ENCODE measurements at regions not wholly inside any gene's neighbourhood (a gene's known extent, or its start where the extent isn't known, plus 50 kb on each side); places are given as distances from the start of the nearest gene placed in this dataset.
A peak's percentile ranks its signal among the peaks of the same experiment; 100 is the strongest.

DNA sequence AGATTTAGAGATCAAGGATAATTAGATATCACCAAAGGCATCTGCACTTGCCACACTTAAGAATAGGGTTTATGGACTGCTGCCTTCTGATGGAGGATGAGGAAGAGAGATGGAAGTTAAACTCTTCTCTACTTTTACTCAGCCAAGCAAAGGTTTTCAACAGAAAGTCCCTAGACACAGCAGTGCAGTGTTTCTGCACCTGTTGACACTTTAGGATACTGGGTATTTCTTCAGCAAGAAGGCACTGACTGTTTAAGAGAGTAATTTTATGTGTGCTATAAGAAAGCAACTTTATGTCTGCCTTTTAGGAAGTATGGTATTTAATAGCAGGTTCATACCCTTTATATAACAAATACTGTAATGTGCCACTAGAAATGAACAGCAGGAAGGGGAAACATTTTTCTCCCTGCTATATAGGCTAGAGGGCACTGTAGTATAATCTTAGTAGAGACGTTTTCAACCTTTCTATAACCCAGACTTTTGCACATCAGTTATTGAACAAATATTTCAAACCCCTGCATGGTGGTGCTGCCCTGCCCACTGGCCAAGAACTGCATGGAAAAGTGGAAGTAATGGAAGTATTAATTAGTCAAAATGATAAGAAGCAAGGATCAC lies 225.0 kb upstream of the GRIP1 start:
- DNase-seq (ENCODE audit: extremely low read depth in 1 of 2, low read depth in 1 of 2), result no peak

DNA sequence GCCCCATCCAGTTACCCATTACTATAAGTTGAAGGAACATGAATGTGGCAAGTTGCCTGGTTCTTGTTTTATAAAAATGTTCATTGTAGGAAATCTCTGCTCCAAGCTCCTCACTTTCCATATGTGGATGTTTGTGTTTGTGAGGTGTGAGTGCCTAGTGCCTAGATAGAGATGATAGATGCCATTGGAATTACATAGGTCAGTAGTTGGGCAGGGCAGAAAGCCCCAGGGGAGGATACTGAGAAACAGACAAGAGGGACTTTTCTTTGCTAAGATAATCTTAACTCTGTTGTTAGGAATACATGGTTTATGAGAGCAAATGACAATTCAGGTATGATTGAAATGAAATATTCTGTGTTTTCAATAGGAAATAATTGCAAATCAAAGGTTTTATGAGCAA lies 226.3 kb upstream of the GRIP1 start:
- no peak for DNase-seq (ENCODE audit: extremely low read depth in 1 of 2, low read depth in 1 of 2)

DNA sequence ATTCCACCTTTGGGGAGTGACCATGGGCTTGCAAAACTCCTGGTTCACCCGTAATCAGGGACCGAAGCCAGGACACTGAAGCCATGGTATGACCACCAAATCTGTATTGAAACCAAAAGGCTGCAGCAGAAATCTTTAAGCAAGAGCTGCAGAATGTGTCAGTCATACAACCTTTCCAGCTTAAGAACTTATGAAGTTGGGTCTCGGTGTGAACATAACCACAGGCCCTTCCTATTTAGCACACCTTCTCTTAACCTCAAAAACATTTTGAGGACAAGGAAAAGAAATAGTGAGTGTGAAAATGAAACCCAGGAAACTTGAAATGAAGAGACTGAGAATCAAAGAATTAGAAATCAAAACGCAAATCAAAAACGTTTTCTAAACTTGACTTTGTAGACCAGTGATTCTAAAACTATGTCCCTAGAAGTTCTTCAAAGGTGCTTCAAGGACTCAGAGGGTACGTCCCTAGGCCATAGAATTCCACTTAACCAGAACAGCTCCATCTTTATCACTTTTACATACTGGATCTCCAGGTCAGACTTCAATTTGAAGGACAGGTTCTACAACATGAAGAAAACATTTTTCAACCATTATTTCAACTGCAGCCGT lies 231.6 kb upstream of the GRIP1 start:
- no peak for DNase-seq (ENCODE audit: extremely low read depth in 1 of 2, low read depth in 1 of 2)

DNA sequence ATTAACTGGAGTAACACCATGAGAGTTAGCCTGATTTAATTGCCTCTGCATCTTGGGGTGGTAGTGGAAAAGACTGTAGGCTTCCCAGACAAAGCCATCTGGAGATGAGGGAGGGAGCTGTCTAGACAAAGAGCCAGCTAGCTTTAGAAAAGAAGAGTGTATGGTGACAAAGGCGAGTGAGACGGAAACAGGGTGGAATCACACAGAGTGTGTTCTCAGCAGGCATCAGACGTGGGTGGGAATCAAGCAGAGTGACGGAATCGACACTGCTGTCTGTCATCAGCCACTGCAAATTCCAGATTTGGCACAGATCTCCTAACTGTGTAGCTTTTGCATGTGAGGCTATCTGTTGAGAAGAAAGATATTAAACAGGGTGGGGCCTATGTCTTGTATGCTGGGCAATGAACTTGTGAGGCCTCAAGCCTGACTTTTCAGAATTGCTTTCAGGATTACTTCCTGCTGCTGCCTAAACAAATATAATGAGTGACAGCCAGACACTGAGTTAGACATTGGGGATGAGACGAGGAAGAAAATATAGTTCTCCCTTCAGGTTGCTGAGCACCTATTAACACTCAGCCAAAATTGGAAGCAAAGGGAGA lies 236.5 kb upstream of the GRIP1 start:
- no peak for DNase-seq (ENCODE audit: extremely low read depth in 1 of 2, low read depth in 1 of 2)

DNA sequence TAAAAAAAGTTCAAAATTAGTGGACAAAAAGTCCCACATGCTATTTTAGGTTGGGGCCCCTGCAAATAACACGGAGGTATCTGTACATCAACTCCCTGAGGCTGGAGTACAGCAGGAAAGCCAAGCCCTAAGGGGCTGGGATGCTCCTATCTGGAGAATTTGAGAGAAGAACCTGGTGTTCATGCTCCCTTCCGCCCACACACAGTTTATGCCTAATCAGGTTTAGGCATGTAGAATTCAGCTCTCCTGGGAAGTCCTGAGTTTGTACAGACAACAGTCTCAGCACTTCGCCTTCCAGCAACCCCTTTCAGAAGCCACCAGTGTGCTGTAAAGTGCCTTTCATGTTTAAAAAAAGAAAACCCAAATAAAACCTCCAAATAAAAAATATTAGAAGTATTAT lies 237.3 kb upstream of the GRIP1 start:
- no peak for DNase-seq (ENCODE audit: extremely low read depth in 1 of 2, low read depth in 1 of 2)

DNA sequence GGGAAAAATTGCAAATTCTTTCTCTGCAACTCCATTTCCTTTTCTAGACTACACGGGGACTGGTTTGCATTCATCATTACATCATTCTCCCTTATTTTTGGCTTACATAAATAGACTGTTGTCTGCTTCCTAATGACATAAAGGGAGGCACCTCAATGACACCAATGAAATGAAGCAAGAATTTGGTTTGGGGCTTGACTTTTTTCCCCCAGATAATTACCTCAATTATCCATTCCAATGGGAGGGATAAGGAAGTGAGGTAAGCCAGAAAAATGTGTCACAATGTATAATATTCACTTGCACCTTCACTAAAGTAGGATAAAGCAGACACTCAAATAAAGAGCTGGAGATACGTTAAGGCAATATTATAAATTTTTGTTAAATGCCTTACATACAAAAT lies 240.6 kb upstream of the GRIP1 start:
- DNase-seq (ENCODE audit: extremely low read depth in 1 of 2, low read depth in 1 of 2), result no peak

DNA sequence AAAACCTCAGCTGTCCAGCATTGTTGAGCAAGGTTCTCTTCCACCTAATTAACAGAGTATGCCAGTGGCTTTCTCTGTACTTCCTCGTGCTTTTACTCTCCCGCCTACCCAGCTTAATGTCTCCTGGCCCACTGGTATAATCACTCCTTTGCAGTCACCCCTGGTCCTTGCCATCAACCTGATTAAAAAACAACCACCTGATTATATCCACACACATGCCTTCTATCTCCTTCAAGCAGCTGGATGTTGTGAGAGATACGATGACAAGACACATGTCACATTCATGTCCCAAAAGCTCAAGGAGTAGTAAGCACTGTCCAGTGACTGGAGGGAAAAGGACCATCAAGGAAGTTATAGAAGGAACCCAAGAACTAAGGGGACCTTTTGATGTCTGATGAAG lies 241.3 kb upstream of the GRIP1 start:
- DNase-seq (ENCODE audit: extremely low read depth in 1 of 2, low read depth in 1 of 2), result no peak

DNA sequence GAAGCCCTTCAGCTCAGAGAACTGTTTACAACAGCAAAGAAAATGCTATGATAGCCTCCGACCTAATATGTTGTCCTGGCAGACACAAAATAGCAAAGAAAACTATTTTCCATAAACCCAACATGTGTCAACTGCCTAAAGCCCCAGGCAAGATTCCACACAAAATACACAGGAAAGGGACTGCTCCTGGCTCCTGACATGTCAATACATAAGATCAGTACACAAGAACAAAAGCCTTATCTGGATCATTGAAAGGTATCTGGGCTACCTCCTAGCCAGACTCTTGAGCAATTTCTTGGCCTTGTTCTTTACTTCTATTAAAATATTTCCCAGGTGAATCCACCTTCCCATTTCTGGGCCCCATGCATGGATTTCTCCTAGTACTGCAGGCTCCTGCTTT lies 242.3 kb upstream of the GRIP1 start:
- DNase-seq (ENCODE audit: extremely low read depth in 1 of 2, low read depth in 1 of 2), result no peak

DNA sequence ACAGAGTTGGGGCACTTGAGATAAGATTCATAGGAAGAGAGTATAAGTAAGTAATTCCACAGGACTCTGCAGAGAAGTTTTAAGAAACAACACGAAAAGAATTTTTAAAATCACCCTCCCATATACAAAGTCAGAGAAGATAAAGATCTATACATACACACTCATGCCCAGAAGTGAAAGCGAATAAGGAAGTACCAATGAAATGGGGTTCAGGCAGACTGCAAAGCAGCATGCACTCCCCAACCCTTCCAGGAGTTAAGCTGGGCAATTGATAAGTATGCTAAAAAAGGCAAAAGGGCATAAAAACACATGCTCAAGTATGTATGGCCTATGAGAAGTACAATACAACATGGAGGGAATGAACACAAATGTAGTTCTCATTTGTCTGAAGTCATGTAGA lies 246.2 kb upstream of the GRIP1 start:
- DNase-seq (ENCODE audit: extremely low read depth in 1 of 2, low read depth in 1 of 2), result no peak

DNA sequence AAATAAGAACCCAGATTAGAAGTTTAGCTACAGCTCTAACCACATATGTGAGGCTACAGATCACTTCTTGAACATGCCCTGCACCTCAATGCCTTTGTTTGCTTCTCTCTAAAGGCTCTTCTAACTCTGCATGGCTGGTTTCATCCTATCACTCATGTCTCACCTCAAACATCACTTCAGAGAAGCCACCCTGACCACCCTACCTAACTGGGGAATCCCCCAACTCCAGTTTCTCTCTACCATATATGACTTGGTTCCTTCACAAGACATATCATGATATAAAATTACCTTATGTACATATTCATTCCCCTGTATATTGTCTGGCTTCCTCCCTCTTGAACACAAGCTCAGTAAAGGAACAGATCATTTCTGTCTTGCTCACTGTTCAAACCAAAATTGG lies 250.2 kb upstream of the GRIP1 start:
- peak in 1 of 2 donors; percentile 31 for DNase-seq (ENCODE audit: extremely low read depth in 1 of 2, low read depth in 1 of 2)

DNA sequence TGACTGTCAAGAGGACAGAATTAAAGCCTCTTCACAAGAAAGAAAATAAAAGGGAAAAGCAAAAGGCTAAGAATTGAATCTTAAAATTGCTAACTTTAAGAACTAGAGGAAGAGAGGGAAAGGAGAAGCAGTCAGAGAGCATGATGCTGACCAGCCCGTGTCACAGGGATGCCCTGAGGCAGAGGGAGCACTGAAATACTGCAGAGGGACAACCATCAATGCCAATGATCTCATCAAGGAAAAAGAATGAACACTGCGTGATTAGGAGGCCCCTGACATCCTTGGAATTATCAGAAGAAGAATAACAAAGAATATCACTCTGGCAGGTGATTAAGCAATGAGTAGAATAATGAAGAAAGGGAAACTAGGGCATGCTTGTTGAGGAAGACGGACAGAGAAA lies 252.2 kb upstream of the GRIP1 start:
- no peak for DNase-seq (ENCODE audit: extremely low read depth in 1 of 2, low read depth in 1 of 2)

DNA sequence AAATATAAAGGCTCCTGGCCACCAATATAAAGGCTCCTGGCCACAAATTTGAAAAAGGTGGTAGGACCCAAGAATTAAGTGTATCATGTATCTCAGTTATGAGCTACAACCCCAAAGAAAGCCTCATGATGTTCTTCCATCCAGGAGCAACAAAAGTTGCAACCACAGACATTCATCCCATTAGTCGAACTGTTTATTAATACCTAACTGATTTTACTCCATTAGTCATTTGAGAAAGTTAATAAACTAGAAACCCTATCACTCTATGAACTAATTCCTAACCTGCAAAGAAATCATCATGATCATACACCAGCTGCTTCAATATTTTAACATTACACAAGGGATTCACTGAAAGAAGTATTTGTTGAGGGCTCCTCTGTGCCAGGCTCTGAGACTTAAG lies 253.2 kb upstream of the GRIP1 start:
- DNase-seq (ENCODE audit: extremely low read depth in 1 of 2, low read depth in 1 of 2), result no peak

DNA sequence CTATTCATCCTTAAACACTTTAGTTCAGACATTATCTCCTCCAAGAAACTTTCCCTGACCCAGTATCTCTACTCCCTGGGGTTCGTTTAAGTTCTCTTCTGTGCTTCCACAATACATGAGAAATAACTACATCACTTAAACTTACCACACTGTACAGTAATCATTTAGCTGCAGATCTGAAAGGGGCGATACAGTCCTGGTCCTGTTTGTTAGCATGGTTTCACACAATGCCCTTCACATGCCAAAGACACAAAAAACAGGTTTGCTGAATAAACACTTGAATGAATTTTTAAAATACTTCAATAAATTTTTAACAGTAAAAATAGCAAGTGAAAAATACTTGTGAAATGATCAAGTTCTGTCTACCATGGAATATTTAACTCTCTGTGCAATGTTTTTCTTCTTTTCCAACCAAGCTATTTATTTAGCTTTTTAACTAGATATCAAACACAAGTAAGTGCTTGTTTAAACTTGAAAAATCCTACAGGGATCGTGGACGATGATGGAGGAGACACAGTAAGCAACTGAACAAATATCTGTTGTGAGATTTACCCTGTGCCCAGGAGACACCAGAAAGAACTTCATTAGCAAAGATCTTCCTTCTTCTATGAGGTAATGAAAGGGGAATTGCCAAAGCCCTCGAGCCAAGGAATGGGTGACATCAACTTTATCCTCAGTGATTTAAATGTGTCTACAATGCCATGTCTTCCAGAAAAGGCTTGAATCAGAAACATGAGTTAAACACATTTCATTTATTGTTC lies 255.6 kb upstream of the GRIP1 start:
- no peak for DNase-seq (ENCODE audit: extremely low read depth in 1 of 2, low read depth in 1 of 2)

DNA sequence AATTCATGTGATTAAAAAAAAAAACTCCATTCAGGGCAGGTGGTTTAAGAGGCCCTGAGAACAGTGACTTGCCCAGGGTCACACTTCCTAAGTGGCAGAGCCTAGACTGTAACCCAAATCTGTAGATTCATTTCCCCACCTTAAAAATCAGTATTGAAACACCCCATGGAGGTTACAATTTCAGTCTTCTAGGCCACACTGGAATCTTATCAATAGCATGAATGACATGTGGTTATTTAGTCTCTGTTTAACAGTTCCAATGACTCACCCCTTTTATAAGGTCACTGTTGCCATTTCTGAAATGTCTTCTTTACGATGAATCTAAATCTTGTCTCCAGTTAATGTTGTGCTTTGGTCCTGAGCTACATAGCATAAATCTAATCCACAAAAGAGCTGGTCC lies 262.3 kb upstream of the GRIP1 start:
- no peak for DNase-seq (ENCODE audit: extremely low read depth in 1 of 2, low read depth in 1 of 2)

DNA sequence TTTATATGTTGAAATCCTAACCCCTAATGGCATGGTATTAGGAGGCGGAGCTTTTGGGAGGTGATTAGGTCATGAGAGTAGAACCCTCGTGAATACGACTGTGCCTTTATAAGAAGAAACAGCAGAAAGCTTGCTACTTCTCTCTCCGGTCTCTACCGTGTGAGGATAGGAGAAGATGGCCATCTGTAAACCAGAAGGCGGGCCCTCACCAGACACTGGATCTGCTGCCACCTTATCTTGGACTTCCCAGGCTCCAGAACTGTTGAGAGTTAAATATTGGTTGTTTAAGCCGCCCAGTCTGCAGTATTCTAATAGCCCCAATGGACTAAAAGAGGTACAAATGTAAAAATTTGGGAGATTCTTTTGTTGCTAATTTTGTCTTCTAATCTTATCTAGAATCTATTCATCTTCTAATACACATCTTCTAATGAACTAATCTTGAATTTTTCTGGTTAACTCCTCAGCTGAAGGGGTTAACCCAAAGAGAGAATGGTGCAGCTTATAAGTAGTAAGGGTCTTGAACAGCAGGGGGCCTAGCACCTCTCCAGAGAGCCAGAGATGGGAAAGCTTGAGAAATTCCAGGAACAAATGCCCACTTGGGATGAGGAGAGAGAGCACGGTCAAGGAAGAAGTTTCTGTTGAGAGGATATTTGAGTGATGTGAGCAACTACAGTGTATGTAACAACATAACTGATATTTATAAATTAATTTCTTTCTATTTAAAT lies 264.0 kb upstream of the GRIP1 start:
- no peak for DNase-seq (ENCODE audit: extremely low read depth in 1 of 2, low read depth in 1 of 2)

DNA sequence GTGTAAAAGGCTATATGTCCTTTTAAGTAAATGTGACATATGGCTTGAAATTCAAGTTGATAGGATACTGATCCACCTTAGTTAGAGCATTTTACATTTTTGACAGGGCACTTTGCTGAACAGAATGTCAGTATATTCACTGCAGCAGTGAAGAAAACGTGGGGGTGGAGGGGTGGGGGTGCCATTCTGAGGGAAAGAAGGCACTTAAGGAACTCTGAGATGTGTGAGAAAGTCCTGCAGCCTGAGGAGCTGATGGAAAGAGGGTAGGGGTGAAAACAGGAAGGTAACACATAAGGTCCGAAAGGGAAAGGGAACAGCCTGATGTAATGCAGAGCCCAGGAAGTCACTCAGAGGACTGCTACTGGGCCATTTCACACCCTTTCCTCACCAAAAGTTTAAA lies 265.5 kb upstream of the GRIP1 start:
- DNase-seq (ENCODE audit: extremely low read depth in 1 of 2, low read depth in 1 of 2), result no peak

DNA sequence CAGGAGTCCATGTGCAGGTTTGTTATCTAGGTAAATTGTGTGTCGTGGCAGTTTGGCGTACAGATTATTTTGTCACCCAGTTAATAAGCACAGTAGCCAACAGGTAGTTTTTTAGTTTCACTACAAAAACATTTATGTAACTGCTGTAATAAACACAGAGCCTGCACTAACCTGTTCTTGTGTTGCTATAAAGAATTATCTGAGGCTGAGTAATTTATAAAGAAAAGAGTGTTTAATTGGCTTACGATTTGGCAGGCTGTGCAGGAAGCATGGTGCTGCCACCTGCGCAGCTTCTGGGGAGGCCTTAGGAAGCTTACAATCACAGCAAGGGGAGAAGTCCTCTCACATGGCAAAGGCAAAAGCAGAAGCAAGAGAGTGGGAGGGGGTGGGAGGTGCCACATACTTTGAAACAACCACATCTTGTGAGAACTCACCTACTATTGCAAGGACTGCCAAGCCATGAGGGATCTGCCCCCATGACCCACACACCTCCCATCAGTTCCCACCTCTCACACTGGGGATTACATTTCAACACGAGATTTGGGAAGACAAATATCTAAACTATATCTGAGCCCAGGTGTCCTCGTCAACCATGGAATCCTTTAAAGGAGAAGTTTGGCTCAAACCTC lies 266.4 kb upstream of the GRIP1 start:
- no peak for DNase-seq (ENCODE audit: extremely low read depth in 1 of 2, low read depth in 1 of 2)

DNA sequence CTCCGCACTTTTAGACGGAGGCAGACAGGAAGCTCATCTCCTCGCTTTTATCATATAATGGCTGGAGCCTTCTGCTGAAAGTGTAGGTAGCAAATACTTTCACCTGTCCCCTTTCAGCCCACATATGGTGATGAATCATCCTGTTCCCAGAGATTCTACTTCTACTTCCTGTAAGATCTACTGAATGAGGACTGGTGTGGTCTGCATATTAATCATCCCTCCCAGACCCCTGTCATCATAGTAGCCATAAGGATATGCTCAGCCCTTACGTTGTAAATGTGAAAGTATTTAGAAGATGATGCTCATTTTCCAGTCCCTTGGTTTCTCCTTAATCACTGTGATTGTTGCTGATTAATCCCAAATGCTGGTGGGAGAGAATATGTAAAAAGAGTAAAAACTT lies 268.2 kb upstream of the GRIP1 start:
- DNase-seq (ENCODE audit: extremely low read depth in 1 of 2, low read depth in 1 of 2), result no peak

DNA sequence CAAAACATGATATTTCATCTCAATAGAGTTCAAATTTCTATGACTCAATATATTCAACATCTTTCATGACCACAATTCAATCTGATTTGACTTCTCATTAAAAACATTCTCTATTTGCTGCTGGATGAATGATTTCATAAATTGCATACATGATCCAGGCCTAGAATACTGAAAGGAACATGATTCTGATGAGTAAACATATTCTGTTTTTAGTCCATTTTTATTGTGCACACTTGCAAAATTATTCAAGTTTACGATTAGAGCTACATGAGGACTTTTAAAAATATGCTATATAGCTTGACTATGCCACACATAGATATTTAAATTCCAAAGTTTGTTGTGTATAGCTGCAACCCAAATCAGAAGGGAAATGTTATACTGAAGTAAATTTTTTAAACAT lies 273.8 kb upstream of the GRIP1 start:
- no peak for DNase-seq (ENCODE audit: extremely low read depth in 1 of 2, low read depth in 1 of 2)

DNA sequence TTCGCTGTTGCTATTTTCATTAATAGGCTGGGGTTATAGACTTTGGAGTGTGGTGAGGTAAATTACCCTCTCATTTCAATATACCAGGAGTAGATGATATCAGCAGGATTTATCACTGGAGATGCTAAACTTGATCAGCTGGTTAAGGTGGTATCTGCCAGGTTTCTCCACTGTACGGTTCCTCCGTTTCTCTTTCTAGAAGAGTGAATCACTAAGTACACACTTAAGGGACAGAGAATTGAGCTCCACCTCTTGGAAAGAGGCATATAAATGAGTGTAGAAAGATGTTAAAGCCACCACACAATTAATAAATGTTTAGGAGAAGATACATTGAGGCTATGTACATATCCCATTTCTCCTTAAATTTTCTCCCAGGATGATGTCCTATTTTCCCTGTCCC lies 277.4 kb upstream of the GRIP1 start:
- no peak for DNase-seq (ENCODE audit: extremely low read depth in 1 of 2, low read depth in 1 of 2)

DNA sequence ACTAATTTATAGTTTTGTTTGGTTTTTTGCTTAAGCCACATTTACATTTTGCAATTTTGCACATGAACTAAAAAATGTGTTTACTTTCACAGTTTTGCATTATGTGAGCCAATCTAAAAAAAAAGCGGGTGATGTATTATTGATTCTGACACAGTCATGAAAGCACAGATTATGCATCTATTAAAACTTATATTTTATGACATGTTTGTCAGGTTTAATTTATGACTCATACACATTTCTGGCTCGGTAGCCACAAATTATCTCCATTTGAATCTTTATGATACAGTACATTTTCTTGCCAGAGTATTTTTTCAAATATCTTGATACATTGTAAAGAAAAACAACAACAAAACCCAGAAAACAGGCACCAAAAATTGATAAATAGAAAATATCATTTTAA lies 280.4 kb upstream of the GRIP1 start:
- no peak for DNase-seq (ENCODE audit: extremely low read depth in 1 of 2, low read depth in 1 of 2)
